ENCODE measurements at regions not wholly inside any gene's neighbourhood (a gene's known extent, or its start where the extent isn't known, plus 50 kb on each side); places are given as distances from the start of the nearest gene placed in this dataset.

- TF ChIP-seq ZNF274 (IDR thresholded peaks at IDR 0.05; ENCODE audit: low read depth, low read length) (no peak), SUZ12 (IDR thresholded peaks at IDR 0.05; ENCODE audit: extremely low read depth, insufficient read depth, insufficient read length) (no peak)
Measured at GRCh38 chr7:21365866-21366624, 61.8 kb upstream of the SP4 start.
